SK-N-SH treated with all-trans-retinoic acid at 6 μM for 48 hours (cell line): ENCODE measurements at regions not wholly inside any gene's neighbourhood (a gene's known extent, or its start where the extent isn't known, plus 50 kb on each side); places are given as distances from the start of the nearest gene placed in this dataset.
"Not testable (repeated sequence)": the region's sequence is repeated elsewhere in the genome, so short reads cannot be mapped to it uniquely, and the experiment has no call there.

Experiments used
- ATAC-seq: fragments of 200-7000 bp; cut with Tn5 transposase; 3 replicates; pipeline ENCODE4 v1.9.1; 2020; ENCODE audit warnings: mild to moderate bottlenecking, moderate library complexity
- ARNTL ChIP-seq: fragments of 450-650 bp; formaldehyde crosslinking; IDR thresholded peaks from 2 replicates; pipeline ENCODE4 v1.5.0; 2020; ENCODE audit warnings: low read depth, mild to moderate bottlenecking, moderate library complexity, borderline replicate concordance
- BACH2 ChIP-seq: fragments of 250-450 bp; sonication (Bioruptor Pico); IDR thresholded peaks from 2 replicates; pipeline ENCODE4 v1.9.0; 2021; ENCODE audit warnings: mild to moderate bottlenecking, borderline replicate concordance
- GLIS3 ChIP-seq: fragments of 250-450 bp; sonication (Bioruptor Pico); IDR thresholded peaks from 2 replicates; pipeline ENCODE4 v1.5.0; 2020; ENCODE audit warnings: mild to moderate bottlenecking, moderate library complexity
- ISL1 ChIP-seq: fragments of 250-450 bp; sonication (Bioruptor Pico); IDR thresholded peaks from 2 replicates; pipeline ENCODE4 v2.1.2; 2022; ENCODE audit warnings: mild to moderate bottlenecking, moderate library complexity
- PPARA ChIP-seq: fragments of 250-450 bp; sonication (Bioruptor Pico); IDR thresholded peaks from 2 replicates; pipeline ENCODE4 v1.5.0; 2020; ENCODE audit warnings: mild to moderate bottlenecking, borderline replicate concordance
- RARB ChIP-seq: fragments of 250-450 bp; sonication (Bioruptor Pico); IDR thresholded peaks from 2 replicates; pipeline ENCODE4 v1.8.0; 2021; ENCODE audit warnings: mild to moderate bottlenecking, moderate library complexity
- TCF4 ChIP-seq: fragments of 250-450 bp; sonication (Bioruptor Pico); IDR thresholded peaks from 2 replicates; pipeline ENCODE4 v1.8.0; 2021; ENCODE audit warnings: mild to moderate bottlenecking, moderate library complexity, borderline replicate concordance
- TOX ChIP-seq: fragments of 250-450 bp; sonication (Bioruptor Pico); IDR thresholded peaks from 2 replicates; pipeline ENCODE4 v1.8.0; 2021; ENCODE audit warnings: mild to moderate bottlenecking, moderate library complexity, borderline replicate concordance
- TSHZ2 ChIP-seq: fragments of 250-450 bp; sonication (Bioruptor Pico); IDR thresholded peaks from 2 replicates; pipeline ENCODE4 v1.5.0; 2020; ENCODE audit warnings: mild to moderate bottlenecking, moderate library complexity
- ZC3H10 ChIP-seq: fragments of 250-450 bp; sonication (Bioruptor Pico); IDR thresholded peaks from 2 replicates; pipeline ENCODE4 v1.5.1; 2021; ENCODE audit warnings: mild to moderate bottlenecking, moderate library complexity
- ZFP30 ChIP-seq: fragments of 450-650 bp; formaldehyde crosslinking; IDR thresholded peaks from 2 replicates; pipeline ENCODE4 v1.5.0; 2022; ENCODE audit warnings: mild to moderate bottlenecking, moderate library complexity
- TF ChIP-seq, protein P1 (sequence below): fragments of 250-450 bp; sonication (Bioruptor Pico); IDR thresholded peaks from 2 replicates; pipeline ENCODE4 v1.8.0; 2021; ENCODE audit warnings: low read depth, mild to moderate bottlenecking, moderate library complexity, borderline replicate concordance
- TF ChIP-seq, protein P2 (sequence below): fragments of 250-450 bp; sonication (Bioruptor Pico); IDR thresholded peaks from 2 replicates; pipeline ENCODE4 v1.5.1; 2021; ENCODE audit warnings: mild to moderate bottlenecking, moderate library complexity
- TF ChIP-seq, protein P3 (sequence below): fragments of 250-450 bp; sonication (Bioruptor Pico); IDR thresholded peaks from 2 replicates; pipeline ENCODE4 v1.5.1; 2020; ENCODE audit warnings: low read depth, mild to moderate bottlenecking, moderate library complexity
- TF ChIP-seq, protein P4 (sequence below): fragments of 250-450 bp; sonication (Bioruptor Pico); IDR thresholded peaks from 2 replicates; pipeline ENCODE4 v1.8.0; 2020; ENCODE audit warnings: mild to moderate bottlenecking, moderate library complexity, borderline replicate concordance

- TF ChIP-seq TCF4 (CRISPR knock-in tag), result no peak
- TF ChIP-seq ARNTL (CRISPR knock-in tag), result no peak
- TF ChIP-seq ZFP30 (CRISPR knock-in tag), result no peak
- TF ChIP-seq, protein P1, sequence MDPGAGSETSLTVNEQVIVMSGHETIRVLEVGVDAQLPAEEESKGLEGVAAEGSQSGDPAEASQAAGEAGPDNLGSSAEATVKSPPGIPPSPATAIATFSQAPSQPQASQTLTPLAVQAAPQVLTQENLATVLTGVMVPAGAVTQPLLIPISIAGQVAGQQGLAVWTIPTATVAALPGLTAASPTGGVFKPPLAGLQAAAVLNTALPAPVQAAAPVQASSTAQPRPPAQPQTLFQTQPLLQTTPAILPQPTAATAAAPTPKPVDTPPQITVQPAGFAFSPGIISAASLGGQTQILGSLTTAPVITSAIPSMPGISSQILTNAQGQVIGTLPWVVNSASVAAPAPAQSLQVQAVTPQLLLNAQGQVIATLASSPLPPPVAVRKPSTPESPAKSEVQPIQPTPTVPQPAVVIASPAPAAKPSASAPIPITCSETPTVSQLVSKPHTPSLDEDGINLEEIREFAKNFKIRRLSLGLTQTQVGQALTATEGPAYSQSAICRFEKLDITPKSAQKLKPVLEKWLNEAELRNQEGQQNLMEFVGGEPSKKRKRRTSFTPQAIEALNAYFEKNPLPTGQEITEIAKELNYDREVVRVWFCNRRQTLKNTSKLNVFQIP (CRISPR knock-in tag), result no peak
- TF ChIP-seq PPARA, result no peak
- TF ChIP-seq BACH2 (CRISPR knock-in tag), result no peak
- TF ChIP-seq, all 23 proteins: peak for 0
- ATAC-seq, result no peak
Observed at GRCh38 chr2:36287363-36288275, 68.0 kb upstream of the CRIM1 start.

DNA sequence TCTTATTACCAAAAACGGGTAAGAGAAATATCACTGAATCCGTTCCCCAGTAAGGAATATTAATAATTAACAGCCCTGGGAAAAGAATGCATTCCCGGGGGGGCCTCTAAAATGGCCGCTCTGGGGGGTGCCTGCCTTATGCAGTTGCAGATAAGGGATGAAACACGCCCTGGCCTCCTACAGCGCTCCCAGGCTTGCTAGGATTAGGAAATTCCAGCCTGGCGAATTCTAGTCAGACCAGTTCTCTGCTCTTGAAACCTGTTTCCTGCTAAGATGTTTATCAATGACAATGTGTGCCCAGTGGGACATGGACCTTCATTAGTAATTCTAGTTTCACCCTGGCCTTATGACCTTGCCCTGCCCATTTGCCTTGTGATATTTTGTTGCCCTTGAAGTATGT lies 76.1 kb upstream of the CRIM1 start:
- not testable (repeated sequence) for ATAC-seq

DNA sequence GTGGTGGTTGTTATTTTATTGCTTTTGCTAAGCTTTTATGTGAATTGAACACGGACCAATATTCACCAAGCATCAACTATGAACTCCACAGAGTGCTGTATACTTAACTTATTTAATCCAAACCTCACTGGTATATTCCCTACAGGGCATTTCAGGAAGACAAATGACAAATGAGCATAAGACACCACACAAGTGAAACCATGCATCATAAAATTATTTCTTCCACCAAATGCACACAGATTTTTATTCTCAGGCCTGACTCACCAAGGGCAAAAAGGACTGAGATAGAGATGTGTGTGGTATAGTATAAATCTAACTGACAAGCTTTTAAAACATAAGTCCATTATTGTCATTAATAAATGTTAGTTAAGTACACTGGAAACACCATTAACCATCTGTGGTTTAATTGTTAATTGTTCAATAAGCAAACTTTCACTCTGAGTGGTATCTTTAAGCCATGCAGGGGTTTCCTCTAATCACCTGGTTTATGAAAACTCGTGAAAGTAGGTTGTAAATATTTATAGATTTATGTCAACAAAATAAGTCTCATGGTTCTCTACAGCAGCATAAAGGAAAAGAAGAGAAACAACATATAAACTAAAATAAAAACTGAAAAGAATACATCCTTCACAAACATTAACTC lies 77.6 kb upstream of the CRIM1 start:
- no peak for ATAC-seq
- TF ChIP-seq GLIS3 (CRISPR knock-in tag) (no peak), TOX (CRISPR knock-in tag) (no peak), PPARA (no peak), ZFP30 (CRISPR knock-in tag) (no peak), ZC3H10 (CRISPR knock-in tag) (no peak), TSHZ2 (no peak)

GRCh38 chr2:36277146-36277808 lies 78.3 kb upstream of the CRIM1 start:
- peak; percentile 71 for ATAC-seq
- no peak for TF ChIP-seq ISL1

DNA sequence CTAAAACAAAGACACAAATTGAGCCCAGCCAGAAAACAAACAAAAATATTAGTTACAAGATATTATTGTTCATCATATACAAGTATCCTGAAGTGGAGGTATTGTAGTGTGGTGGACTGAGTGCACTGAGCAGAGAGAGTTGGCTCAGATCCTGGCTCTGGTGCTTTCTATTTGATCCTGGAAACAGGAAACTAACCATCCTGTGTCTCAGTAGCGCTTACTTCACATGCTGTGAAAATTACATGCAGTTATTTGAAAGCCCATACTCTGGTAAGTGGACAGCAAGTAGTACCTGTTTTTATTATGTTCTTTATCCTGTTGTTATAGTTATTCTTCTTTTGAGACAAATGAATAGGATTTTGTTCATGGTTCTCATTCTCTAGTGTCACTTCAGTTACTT lies 84.3 kb upstream of the CRIM1 start:
- TF ChIP-seq RARB (CRISPR knock-in tag) (no peak), ISL1 (no peak), TCF4 (CRISPR knock-in tag) (no peak), GLIS3 (CRISPR knock-in tag) (no peak)
- TF ChIP-seq, protein P1 (CRISPR knock-in tag), result no peak
- ATAC-seq, result no peak

GRCh38 chr2:36270758-36271157 lies 84.8 kb upstream of the CRIM1 start:
- ATAC-seq, result no peak
- TF ChIP-seq BACH2 (CRISPR knock-in tag), result no peak
- TF ChIP-seq, protein P2, sequence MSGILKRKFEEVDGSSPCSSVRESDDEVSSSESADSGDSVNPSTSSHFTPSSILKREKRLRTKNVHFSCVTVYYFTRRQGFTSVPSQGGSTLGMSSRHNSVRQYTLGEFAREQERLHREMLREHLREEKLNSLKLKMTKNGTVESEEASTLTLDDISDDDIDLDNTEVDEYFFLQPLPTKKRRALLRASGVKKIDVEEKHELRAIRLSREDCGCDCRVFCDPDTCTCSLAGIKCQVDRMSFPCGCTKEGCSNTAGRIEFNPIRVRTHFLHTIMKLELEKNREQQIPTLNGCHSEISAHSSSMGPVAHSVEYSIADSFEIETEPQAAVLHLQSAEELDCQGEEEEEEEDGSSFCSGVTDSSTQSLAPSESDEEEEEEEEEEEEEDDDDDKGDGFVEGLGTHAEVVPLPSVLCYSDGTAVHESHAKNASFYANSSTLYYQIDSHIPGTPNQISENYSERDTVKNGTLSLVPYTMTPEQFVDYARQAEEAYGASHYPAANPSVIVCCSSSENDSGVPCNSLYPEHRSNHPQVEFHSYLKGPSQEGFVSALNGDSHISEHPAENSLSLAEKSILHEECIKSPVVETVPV (CRISPR knock-in tag), result no peak
- TF ChIP-seq, protein P3, sequence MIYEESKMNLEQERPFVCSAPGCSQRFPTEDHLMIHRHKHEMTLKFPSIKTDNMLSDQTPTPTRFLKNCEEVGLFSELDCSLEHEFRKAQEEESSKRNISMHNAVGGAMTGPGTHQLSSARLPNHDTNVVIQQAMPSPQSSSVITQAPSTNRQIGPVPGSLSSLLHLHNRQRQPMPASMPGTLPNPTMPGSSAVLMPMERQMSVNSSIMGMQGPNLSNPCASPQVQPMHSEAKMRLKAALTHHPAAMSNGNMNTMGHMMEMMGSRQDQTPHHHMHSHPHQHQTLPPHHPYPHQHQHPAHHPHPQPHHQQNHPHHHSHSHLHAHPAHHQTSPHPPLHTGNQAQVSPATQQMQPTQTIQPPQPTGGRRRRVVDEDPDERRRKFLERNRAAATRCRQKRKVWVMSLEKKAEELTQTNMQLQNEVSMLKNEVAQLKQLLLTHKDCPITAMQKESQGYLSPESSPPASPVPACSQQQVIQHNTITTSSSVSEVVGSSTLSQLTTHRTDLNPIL, result no peak
- TF ChIP-seq, protein P4, sequence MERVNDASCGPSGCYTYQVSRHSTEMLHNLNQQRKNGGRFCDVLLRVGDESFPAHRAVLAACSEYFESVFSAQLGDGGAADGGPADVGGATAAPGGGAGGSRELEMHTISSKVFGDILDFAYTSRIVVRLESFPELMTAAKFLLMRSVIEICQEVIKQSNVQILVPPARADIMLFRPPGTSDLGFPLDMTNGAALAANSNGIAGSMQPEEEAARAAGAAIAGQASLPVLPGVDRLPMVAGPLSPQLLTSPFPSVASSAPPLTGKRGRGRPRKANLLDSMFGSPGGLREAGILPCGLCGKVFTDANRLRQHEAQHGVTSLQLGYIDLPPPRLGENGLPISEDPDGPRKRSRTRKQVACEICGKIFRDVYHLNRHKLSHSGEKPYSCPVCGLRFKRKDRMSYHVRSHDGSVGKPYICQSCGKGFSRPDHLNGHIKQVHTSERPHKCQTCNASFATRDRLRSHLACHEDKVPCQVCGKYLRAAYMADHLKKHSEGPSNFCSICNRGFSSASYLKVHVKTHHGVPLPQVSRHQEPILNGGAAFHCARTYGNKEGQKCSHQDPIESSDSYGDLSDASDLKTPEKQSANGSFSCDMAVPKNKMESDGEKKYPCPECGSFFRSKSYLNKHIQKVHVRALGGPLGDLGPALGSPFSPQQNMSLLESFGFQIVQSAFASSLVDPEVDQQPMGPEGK, result no peak
